GM19468 (cell line): ENCODE measurements at regions not wholly inside any gene's neighbourhood (a gene's known extent, or its start where the extent isn't known, plus 50 kb on each side); places are given as distances from the start of the nearest gene placed in this dataset.

Experiments
- ATAC-seq: cut with Tn5 transposase; IDR thresholded peaks from one replicate; pipeline ENCODE4 v1.9.1; 2021; ENCODE audit warnings: mild to moderate bottlenecking, moderate library complexity, moderate number of reproducible peaks; ENCODE audit not compliant: unreplicated experiment; ENCODE audit errors: extremely low read depth

GRCh38 chr9:106616026-106616425 is 246.9 kb upstream of the ZNF462 start:
- ATAC-seq = no peak

- ATAC-seq = no peak
Observed at GRCh38 chr9:106616851-106617345, 246.1 kb upstream of the ZNF462 start.

GRCh38 chr9:106619211-106619610 is 243.8 kb upstream of the ZNF462 start:
- no peak for ATAC-seq

GRCh38 chr9:106620081-106620480 is 242.9 kb upstream of the ZNF462 start:
- ATAC-seq = no peak

GRCh38 chr9:106620866-106621265 is 242.1 kb upstream of the ZNF462 start:
- no peak for ATAC-seq

- no peak for ATAC-seq
Observed at GRCh38 chr9:106621313-106622163, 241.4 kb upstream of the ZNF462 start.

- ATAC-seq = no peak
Observed at GRCh38 chr9:106622164-106622487, 240.8 kb upstream of the ZNF462 start.

- ATAC-seq = no peak
Observed at GRCh38 chr9:106623558-106623957, 239.4 kb upstream of the ZNF462 start.

GRCh38 chr9:106625259-106625789 is 237.6 kb upstream of the ZNF462 start:
- no peak for ATAC-seq

GRCh38 chr9:106626936-106627335 is 236.0 kb upstream of the ZNF462 start:
- ATAC-seq = no peak

GRCh38 chr9:106632621-106633020 is 230.3 kb upstream of the ZNF462 start:
- ATAC-seq = no peak

GRCh38 chr9:106634183-106634582 is 228.8 kb upstream of the ZNF462 start:
- ATAC-seq = no peak

- no peak for ATAC-seq
Observed at GRCh38 chr9:106634641-106635040, 228.3 kb upstream of the ZNF462 start.

- ATAC-seq = no peak
Observed at GRCh38 chr9:106637486-106637885, 225.5 kb upstream of the ZNF462 start.

GRCh38 chr9:106639873-106640568 is 222.9 kb upstream of the ZNF462 start:
- ATAC-seq = no peak

GRCh38 chr9:106643211-106643930 is 219.6 kb upstream of the ZNF462 start:
- ATAC-seq = no peak

- no peak for ATAC-seq
Observed at GRCh38 chr9:106644661-106645060, 218.3 kb upstream of the ZNF462 start.

GRCh38 chr9:106648799-106649198 is 214.2 kb upstream of the ZNF462 start:
- no peak for ATAC-seq

- no peak for ATAC-seq
Observed at GRCh38 chr9:106649664-106650063, 213.3 kb upstream of the ZNF462 start.

GRCh38 chr9:106653213-106653612 is 209.8 kb upstream of the ZNF462 start:
- no peak for ATAC-seq

- no peak for ATAC-seq
Observed at GRCh38 chr9:106655966-106656365, 207.0 kb upstream of the ZNF462 start.
